GM12878 (cell line): ENCODE measurements at regions not wholly inside any gene's neighbourhood (a gene's known extent, or its start where the extent isn't known, plus 50 kb on each side); places are given as distances from the start of the nearest gene placed in this dataset.

ENCODE experiments used
- ATAC-seq: fragments of 200-7000 bp; cut with Tn5 transposase; 3 replicates; pipeline ENCODE4 v1.9.1; 2020; ENCODE audit warnings: mild to moderate bottlenecking, moderate library complexity
- BruUV-seq: library from RNA; stranded (reverse); fragments of 400-500 nt; replicated peaks from 2 replicates; lab custom pipeline; 2021; lab: Mats Ljungman, UMichigan
- CTCF ChIA-PET: fragments of 300-600 bp; sonication (Branson Sonifier 250); formaldehyde crosslinking; extraction: SDS; loops from one replicate; lab custom pipeline; 2021; ENCODE audit warnings: inconsistent platforms; lab: Yijun Ruan, JAX
- POLR2A ChIA-PET: fragments of 350-600 bp; formaldehyde crosslinking; extraction: SDS; loops from one replicate; lab custom pipeline; 2021; ENCODE audit warnings: inconsistent platforms; lab: Charles Lee
- RAD21 ChIA-PET: fragments of 300-600 bp; sonication (Branson Sonifier 250); formaldehyde crosslinking; loops from one replicate; lab custom pipeline; 2023; ENCODE audit warnings: antibody characterized with exemption; ENCODE audit not compliant: unreplicated experiment; lab: Charles Lee
- SMC1A ChIA-PET: fragments of 300-600 bp; sonication (Branson Sonifier 250); formaldehyde crosslinking; loops from one replicate; lab custom pipeline; 2023; ENCODE audit not compliant: unreplicated experiment, uncharacterized antibody; lab: Charles Lee
- DNase-seq: peaks from one replicate; pipeline ENCODE4 v3.0.0-alpha.2; 2011; ENCODE audit warnings: low read depth, low spot score
- FAIRE-seq: peaks from 3 replicates; lab custom pipeline; 2011; peaks lifted over from hg19 to GRCh38; lab: Jason Lieb, UNC
- H2AFZ ChIP-seq: 2 replicates; pipeline ENCODE4 v1.6.0; 2011; ENCODE audit warnings: low read depth, low read length, control low read depth; ENCODE audit not compliant: control insufficient read depth
- H3K27ac ChIP-seq: 2 replicates; pipeline ENCODE4 v1.5.1; 2011; ENCODE audit warnings: control low read depth; ENCODE audit not compliant: control insufficient read depth, insufficient read depth
- H3K27me3 ChIP-seq, 2 experiments: replicated peaks in 1 of 2; 2 replicates each; pipeline versions ENCODE4 v1.6.0 to v1.6.1; 2011; ENCODE audit warnings: low read length in 1 of 2; ENCODE audit not compliant: control insufficient read depth in 2 of 2, insufficient read depth in 2 of 2
- H3K36me3 ChIP-seq, 2 experiments: 2 replicates each; pipeline ENCODE4 v1.5.1; 2011; ENCODE audit warnings: low read length in 1 of 2; ENCODE audit not compliant: control insufficient read depth in 2 of 2, insufficient read depth in 2 of 2
- H3K4me1 ChIP-seq: 2 replicates; pipeline ENCODE4 v1.6.1; 2011; ENCODE audit warnings: mild to moderate bottlenecking, low read length, moderate library complexity, mixed read lengths; ENCODE audit not compliant: control insufficient read depth, insufficient read depth
- H3K4me2 ChIP-seq: 2 replicates; pipeline ENCODE4 v1.6.0; 2011; ENCODE audit warnings: control low read depth; ENCODE audit not compliant: control insufficient read depth, insufficient read depth
- H3K4me3 ChIP-seq: fragments of 200-600 bp; sonication (generic); 2 replicates; pipeline ENCODE4 v1.5.1; 2016
- H3K79me2 ChIP-seq: 2 replicates; pipeline ENCODE4 v1.6.0; 2011; ENCODE audit warnings: low read length; ENCODE audit not compliant: control insufficient read depth, insufficient read depth
- H3K9ac ChIP-seq: 2 replicates; pipeline ENCODE4 v1.8.0; 2011; ENCODE audit warnings: low read length, control low read depth, mixed read lengths; ENCODE audit not compliant: control insufficient read depth, insufficient read depth
- H3K9me3 ChIP-seq: replicated peaks from 3 replicates; pipeline ENCODE4 v1.5.1; 2011; ENCODE audit warnings: mild to moderate bottlenecking, low read length; ENCODE audit not compliant: control insufficient read depth, insufficient read depth
- H4K20me1 ChIP-seq: 2 replicates; pipeline ENCODE4 v1.6.0; 2011; ENCODE audit not compliant: control insufficient read depth, insufficient read depth
- BRCA1 ChIP-seq: IDR thresholded peaks from 2 replicates; pipeline ENCODE4 v1.6.1; 2011; ENCODE audit warnings: low read depth, low read length, improper control_type of control experiment
- EED ChIP-seq: sonication (generic); IDR thresholded peaks from 2 replicates; pipeline ENCODE4 v1.6.1; 2016; ENCODE audit warnings: antibody characterized with exemption, low read depth
- ESRRA ChIP-seq: IDR thresholded peaks from 2 replicates; pipeline ENCODE4 v1.6.1; 2012; ENCODE audit warnings: mild to moderate bottlenecking, low read length, improper control_type of control experiment
- NBN ChIP-seq: fragments of 450-650 bp; IDR thresholded peaks from 2 replicates; pipeline ENCODE4 v1.6.1; 2016
- RAD21 ChIP-seq: IDR thresholded peaks from 2 replicates; pipeline ENCODE4 v1.6.1; 2011; ENCODE audit warnings: mild to moderate bottlenecking, low read depth, low read length, moderate library complexity; ENCODE audit not compliant: insufficient read depth
- RB1 ChIP-seq: fragments of 450-650 bp; formaldehyde crosslinking; IDR thresholded peaks from 2 replicates; pipeline ENCODE4 v1.6.1; 2017; ENCODE audit warnings: mild to moderate bottlenecking, borderline replicate concordance
- RELA ChIP-seq: fragments of 450-650 bp; IDR thresholded peaks from 2 replicates; pipeline ENCODE4 v1.8.0; 2014; ENCODE audit warnings: borderline replicate concordance; ENCODE audit not compliant: partially characterized antibody
- RUNX3 ChIP-seq: IDR thresholded peaks from 2 replicates; pipeline ENCODE4 v1.6.1; 2012; ENCODE audit warnings: low read length, inconsistent platforms
- STAT1 ChIP-seq: fragments of 450-650 bp; conservative IDR thresholded peaks from 2 replicates; pipeline ENCODE4 v1.6.1; 2014; ENCODE audit warnings: antibody characterized with exemption, mild to moderate bottlenecking
- TCF7 ChIP-seq: IDR thresholded peaks from 2 replicates; pipeline ENCODE4 v1.6.1; 2014; ENCODE audit warnings: antibody characterized with exemption, borderline replicate concordance
- ZNF217 ChIP-seq: fragments of 450-650 bp; IDR thresholded peaks from 2 replicates; pipeline ENCODE4 v1.6.1; 2017; ENCODE audit warnings: antibody characterized with exemption, mild to moderate bottlenecking
- WGBS: methylation state at CpG from one replicate; pipeline ENCODE4 v1.1.6; 2016; ENCODE audit warnings: low lambda C conversion rate; ENCODE audit not compliant: insufficient replicate concordance, insufficient coverage; ENCODE audit errors: missing lambda C conversion rate; 5-methylcytosine and 5-hydroxymethylcytosine counted together
- in situ Hi-C: fragments of 300-500 bp; cut with MboI; formaldehyde crosslinking; loops from 9 replicates; pipeline ENCODE4 v1.14.3; 2018; ENCODE audit warnings: mixed read lengths
- intact Hi-C: fragments of 100-400 bp; cut with micrococcal nuclease; formaldehyde crosslinking; loops from one replicate; pipeline ENCODE4 v1.14.2; 2022; ENCODE audit not compliant: unreplicated experiment
- TF ChIP-seq, protein P1 (sequence below): fragments of 450-650 bp; formaldehyde crosslinking; IDR thresholded peaks from 2 replicates; pipeline ENCODE4 v1.4.0; 2022; ENCODE audit warnings: mild to moderate bottlenecking, moderate library complexity
- TF ChIP-seq, protein P2 (sequence below), 3 experiments: IDR thresholded peaks in 2 of 3; conservative IDR thresholded peaks in 1 of 3; 2 replicates each; pipeline ENCODE4 v1.5.1; 2011; ENCODE audit warnings: low read depth in 3 of 3, low read length in 3 of 3, mild to moderate bottlenecking in 3 of 3, control low read depth in 2 of 3, moderate library complexity in 2 of 3, inconsistent platforms in 1 of 3, mixed read lengths in 1 of 3; ENCODE audit not compliant: control insufficient read depth in 2 of 3, insufficient read depth in 1 of 3; ENCODE audit errors: extremely low read depth in 1 of 3
- TF ChIP-seq, protein P3 (sequence below): IDR thresholded peaks from 2 replicates; pipeline ENCODE4 v1.6.1; 2012; ENCODE audit warnings: mild to moderate bottlenecking, low read depth, low read length

DNA sequence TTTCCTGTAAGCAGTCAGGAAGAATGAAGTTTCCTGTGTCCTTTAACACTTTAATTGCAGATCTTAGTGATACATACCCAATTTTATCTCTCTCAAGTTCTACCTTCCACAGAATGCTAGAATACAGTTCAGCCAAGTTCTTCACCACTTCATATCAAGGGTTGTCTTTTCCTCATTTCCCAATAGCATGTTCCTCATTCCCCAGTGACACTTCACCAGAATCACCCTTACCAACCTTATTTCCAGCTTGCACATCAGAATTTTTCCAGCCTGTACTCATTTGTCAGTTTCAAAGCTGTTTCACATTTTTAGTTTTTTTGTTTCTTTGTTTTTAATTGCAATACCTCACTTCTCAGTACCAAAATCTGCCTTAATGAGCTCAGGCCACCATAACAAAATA lies 126.1 kb downstream of the ESM1 start (continued):
- no peak for TF ChIP-seq RB1
- TF ChIP-seq RAD21, result no peak
- TF ChIP-seq TCF7, result no peak
- TF ChIP-seq, all 136 proteins: peak for 0

DNA sequence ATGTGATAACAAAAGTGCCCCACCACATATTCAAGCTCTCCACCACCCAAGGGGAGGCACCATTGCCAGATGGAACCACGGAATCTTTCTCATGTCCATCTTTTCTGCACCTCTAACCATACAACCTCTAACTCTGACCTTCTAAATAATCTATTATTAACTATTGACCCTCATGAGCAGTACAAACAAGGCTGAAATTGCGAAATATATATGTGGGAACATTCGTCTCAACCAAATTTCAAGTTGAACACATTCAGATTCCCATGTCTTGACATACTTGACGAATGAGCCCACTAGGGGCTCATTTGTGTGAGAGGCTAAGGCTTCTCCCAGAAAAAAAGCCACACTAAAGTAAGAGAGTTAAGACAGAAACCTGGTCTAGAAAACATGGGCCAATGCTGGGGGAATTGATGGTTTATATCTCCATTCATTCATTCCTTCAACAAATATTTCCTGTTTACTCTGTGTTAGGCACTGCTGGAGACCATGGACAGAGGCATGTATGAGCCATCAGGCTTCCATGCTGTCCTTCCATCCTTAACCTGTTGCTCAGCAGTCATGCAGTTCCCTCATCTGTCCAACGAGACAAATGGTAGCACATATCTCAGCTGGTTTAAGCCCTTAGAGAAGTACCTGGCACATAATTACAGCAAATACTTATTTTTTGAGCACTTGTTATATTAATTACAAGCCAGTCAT lies 130.4 kb downstream of the ESM1 start:
- no peak overlapping the region for H3K27ac ChIP-seq
- no TSS peak for BruUV-seq
- ChIA-PET RAD21 (no interaction called here), CTCF (interaction anchor here (2.1 kb wide), 1 partner anchor 12 kb away, joined by 13 read pairs; no protein-coding TSS in a partner anchor), SMC1A (interaction anchor here (1.4 kb wide), 1 partner anchor 232 kb away, joined by 3 read pairs; no protein-coding TSS in a partner anchor), POLR2A (no interaction called here)
- no peaks in the 10 kb centered on the region for H3K4me1 ChIP-seq
- H3K4me3 ChIP-seq, result no peak overlapping the region
- no peaks in the 10 kb centered on the region for H3K79me2 ChIP-seq
- 1% methylated on average over 5 of the region's 5 CpGs for WGBS
- no peaks in the 10 kb centered on the region; the same call in 1 of the 2 replicates for H4K20me1 ChIP-seq
- H3K36me3 ChIP-seq, result no peaks in the 10 kb centered on the region
- intact Hi-C loops, result no loop called here
- no peak overlapping the region for H2AFZ ChIP-seq
- ATAC-seq (no peak), DNase-seq (no peak), FAIRE-seq (no peak)
- in situ Hi-C loops, result loop anchor here (5.0 kb wide), 1 partner anchor 338 kb away; the partner anchor contains the start of gene SNX18
- peaks cover 8% of the 10 kb centered on the region; the same call in 2 of the 3 replicates for H3K9me3 ChIP-seq
- no peak overlapping the region for H3K9ac ChIP-seq
- no peak overlapping the region for H3K4me2 ChIP-seq
- H3K27me3 ChIP-seq, result no peaks in the 10 kb centered on the region
- TF ChIP-seq, protein P1, sequence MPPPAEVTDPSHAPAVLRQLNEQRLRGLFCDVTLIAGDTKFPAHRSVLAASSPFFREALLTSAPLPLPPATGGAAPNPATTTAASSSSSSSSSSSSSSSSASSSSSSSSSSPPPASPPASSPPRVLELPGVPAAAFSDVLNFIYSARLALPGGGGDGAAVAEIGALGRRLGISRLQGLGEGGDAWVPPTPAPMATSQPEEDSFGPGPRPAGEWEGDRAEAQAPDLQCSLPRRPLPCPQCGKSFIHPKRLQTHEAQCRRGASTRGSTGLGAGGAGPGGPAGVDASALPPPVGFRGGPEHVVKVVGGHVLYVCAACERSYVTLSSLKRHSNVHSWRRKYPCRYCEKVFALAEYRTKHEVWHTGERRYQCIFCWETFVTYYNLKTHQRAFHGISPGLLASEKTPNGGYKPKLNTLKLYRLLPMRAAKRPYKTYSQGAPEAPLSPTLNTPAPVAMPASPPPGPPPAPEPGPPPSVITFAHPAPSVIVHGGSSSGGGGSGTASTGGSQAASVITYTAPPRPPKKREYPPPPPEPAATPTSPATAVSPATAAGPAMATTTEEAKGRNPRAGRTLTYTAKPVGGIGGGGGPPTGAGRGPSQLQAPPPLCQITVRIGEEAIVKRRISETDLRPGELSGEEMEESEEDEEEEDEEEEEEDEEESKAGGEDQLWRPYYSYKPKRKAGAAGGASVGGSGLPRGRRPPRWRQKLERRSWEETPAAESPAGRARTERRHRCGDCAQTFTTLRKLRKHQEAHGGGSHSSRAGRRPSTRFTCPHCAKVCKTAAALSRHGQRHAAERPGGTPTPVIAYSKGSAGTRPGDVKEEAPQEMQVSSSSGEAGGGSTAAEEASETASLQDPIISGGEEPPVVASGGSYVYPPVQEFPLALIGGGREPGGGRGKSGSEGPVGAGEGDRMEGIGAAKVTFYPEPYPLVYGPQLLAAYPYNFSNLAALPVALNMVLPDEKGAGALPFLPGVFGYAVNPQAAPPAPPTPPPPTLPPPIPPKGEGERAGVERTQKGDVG (CRISPR knock-in tag), result no peak
- no peak for TF ChIP-seq NBN
- no peak for TF ChIP-seq ZNF217
- no peak for TF ChIP-seq RELA
- TF ChIP-seq, protein P2, sequence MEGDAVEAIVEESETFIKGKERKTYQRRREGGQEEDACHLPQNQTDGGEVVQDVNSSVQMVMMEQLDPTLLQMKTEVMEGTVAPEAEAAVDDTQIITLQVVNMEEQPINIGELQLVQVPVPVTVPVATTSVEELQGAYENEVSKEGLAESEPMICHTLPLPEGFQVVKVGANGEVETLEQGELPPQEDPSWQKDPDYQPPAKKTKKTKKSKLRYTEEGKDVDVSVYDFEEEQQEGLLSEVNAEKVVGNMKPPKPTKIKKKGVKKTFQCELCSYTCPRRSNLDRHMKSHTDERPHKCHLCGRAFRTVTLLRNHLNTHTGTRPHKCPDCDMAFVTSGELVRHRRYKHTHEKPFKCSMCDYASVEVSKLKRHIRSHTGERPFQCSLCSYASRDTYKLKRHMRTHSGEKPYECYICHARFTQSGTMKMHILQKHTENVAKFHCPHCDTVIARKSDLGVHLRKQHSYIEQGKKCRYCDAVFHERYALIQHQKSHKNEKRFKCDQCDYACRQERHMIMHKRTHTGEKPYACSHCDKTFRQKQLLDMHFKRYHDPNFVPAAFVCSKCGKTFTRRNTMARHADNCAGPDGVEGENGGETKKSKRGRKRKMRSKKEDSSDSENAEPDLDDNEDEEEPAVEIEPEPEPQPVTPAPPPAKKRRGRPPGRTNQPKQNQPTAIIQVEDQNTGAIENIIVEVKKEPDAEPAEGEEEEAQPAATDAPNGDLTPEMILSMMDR (IDR thresholded peaks at IDR 0.05 in 2 of 3, conservative IDR thresholded peaks at IDR 0.05 in 1 of 3; ENCODE audit: control insufficient read depth in 2 of 3, extremely low read depth in 1 of 3, insufficient read depth in 1 of 3, low read depth in 3 of 3, low read length in 3 of 3), result no peak
- TF ChIP-seq EED, result no peak
- TF ChIP-seq RUNX3, result no peak
- no peak for TF ChIP-seq BRCA1
- no peak for TF ChIP-seq ESRRA
- TF ChIP-seq, protein P3, sequence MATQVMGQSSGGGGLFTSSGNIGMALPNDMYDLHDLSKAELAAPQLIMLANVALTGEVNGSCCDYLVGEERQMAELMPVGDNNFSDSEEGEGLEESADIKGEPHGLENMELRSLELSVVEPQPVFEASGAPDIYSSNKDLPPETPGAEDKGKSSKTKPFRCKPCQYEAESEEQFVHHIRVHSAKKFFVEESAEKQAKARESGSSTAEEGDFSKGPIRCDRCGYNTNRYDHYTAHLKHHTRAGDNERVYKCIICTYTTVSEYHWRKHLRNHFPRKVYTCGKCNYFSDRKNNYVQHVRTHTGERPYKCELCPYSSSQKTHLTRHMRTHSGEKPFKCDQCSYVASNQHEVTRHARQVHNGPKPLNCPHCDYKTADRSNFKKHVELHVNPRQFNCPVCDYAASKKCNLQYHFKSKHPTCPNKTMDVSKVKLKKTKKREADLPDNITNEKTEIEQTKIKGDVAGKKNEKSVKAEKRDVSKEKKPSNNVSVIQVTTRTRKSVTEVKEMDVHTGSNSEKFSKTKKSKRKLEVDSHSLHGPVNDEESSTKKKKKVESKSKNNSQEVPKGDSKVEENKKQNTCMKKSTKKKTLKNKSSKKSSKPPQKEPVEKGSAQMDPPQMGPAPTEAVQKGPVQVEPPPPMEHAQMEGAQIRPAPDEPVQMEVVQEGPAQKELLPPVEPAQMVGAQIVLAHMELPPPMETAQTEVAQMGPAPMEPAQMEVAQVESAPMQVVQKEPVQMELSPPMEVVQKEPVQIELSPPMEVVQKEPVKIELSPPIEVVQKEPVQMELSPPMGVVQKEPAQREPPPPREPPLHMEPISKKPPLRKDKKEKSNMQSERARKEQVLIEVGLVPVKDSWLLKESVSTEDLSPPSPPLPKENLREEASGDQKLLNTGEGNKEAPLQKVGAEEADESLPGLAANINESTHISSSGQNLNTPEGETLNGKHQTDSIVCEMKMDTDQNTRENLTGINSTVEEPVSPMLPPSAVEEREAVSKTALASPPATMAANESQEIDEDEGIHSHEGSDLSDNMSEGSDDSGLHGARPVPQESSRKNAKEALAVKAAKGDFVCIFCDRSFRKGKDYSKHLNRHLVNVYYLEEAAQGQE, result no peak
- no peak for TF ChIP-seq STAT1
